GM18511 (cell line): ENCODE measurements at regions not wholly inside any gene's neighbourhood (a gene's known extent, or its start where the extent isn't known, plus 50 kb on each side); places are given as distances from the start of the nearest gene placed in this dataset.
A peak's percentile ranks its signal among the peaks of the same experiment; 100 is the strongest.

Experiments
- ATAC-seq: cut with Tn5 transposase; IDR thresholded peaks from one replicate; pipeline ENCODE4 v1.9.1; 2021; ENCODE audit warnings: mild to moderate bottlenecking, moderate library complexity; ENCODE audit not compliant: unreplicated experiment

GRCh38 chr2:226227341-226227740 lies 572.3 kb downstream of the IRS1 start:
- ATAC-seq = no peak

DNA sequence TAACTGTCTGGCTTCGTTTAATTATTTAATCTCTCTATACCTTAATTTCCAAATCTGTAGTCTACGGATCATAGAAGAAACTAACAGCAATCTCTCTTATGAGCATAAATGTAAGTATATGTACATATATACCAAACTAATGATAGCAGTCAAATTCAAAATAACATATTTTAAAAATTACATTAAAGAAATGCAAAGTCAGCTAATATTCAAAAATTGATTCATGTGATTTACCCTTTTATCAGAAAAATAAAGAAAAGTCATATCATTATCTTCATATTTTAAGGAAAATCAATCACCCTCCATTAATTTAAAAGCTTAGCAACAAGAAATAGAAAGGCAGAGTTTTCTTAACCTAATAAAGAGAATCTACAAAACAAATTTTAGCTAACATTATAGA lies 575.9 kb downstream of the IRS1 start:
- no peak for ATAC-seq

- ATAC-seq = no peak
Observed at GRCh38 chr2:226220511-226220910, 579.1 kb downstream of the IRS1 start.

DNA sequence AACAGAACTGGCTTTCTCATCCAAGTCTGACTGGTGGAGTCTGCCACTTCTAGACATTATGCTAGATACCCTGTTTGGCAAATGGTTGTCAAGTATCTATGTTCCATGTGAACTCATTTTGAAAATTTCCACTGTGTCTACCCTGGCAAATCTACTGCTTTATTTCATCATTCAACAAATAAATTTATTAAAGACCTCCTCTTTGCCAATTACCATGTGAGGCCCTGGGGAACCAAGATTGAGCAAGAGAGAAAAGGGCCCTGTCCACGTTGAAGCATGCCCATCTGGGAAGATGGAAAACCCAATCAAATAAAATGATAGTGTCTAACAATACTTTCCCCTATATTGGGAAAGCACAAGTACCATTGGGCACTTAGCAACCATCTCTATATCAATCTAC lies 582.4 kb downstream of the IRS1 start:
- ATAC-seq = no peak

- no peak for ATAC-seq
Observed at GRCh38 chr2:226216575-226216974, 583.0 kb downstream of the IRS1 start.

DNA sequence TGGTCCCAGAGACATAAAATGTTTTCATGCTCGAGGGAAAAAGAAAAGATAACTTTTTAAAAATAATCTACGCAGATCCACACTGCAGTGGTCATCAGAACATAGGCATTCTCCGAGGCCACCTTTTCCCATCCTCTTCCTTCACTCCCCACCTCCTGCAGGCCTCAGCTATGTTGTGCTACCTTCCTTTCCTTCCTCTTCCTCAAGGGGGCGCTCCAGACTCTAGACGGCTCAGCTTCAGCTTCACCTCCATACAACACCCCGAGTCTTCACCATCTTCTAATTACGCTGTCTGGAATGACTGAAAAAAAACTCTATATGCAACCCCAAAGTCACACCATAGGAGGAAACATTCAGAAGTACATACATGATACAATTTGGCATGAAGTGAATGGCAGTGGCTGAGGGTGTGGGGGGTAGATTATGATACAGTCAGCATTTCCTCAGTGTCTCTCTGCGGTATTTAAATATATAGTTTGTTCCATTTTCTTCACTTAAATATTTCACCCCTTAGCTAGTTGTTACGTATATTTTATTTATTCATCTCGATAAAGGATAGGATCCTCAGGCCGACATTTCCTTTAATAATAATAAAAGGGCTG lies 583.6 kb downstream of the IRS1 start:
- ATAC-seq = peak; percentile 98

DNA sequence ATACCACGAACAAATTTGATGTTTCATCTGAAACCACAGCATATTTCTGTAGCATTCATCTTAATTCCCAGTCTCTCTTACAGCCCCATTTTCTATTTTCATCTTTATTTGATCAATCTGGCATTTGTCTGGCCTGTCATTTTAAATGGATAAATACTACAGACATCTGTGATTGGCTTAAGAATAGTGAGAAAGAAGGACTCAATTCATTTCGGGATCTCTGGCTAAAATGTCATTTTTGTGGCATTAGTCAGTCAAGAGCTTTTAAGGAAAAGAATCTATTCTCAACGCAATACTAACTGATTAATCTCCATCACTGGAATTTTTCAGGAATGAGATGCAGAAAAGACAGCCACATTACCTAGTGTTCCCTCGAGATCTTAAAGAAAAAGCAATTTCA lies 585.9 kb downstream of the IRS1 start:
- ATAC-seq = no peak

DNA sequence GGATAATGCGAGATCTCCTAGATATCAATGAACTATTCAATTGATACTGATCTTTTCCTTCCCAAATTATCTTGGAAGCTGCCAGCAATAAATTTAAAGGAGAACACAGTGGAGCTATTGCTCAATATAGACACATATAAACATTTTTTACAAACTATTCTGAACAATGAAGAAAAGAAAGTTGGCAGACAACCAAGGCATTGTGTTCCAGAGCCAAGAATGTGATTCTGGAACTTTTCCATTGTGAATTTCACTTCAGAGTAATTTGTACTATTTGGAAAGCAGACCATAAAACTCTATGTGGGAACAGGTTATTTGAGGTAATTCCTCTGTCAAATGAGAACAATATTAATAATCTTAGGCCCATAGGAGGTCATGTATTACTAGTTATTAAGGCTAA lies 588.2 kb downstream of the IRS1 start:
- ATAC-seq = no peak

- no peak for ATAC-seq
Observed at GRCh38 chr2:226208726-226209125, 590.9 kb downstream of the IRS1 start.

DNA sequence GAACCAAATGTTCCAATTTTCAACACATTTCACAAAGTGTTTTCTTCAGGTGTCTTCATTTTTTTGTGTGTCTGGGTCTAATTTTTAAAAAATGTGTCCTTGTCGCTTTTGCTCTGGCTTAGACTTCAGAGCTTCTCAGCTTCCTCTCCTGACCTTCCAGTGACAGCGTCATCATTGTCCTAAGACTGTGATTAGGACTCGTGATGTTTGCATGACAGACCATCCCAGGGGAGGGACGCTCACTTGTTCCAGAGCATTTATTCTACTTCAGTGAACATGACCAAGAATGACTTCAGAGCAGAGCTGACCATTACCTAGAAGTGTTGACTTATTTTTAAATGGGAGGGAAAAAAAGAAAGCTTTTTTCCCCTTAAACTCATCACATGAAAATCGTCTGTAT lies 591.9 kb downstream of the IRS1 start:
- ATAC-seq = no peak

GRCh38 chr2:226199555-226199954 lies 600.1 kb downstream of the IRS1 start:
- no peak for ATAC-seq

DNA sequence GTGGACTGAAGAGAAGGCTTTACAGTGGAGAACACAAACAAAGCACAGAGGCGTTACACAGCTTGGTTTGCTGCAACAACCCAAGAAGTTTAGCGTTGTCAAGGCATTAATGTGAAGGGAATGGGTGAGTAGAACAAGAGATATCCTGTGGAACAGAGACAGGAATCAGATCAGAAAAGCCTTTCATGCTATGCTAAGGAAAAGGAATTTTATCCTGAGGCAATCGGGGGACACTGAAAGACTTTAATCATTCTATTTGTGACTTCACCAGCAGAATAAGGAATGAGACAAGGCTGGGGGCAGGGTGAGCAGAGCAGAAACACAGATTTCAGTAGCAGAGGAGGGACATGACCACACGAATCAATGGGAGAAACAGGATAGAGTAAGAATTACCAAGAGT lies 600.7 kb downstream of the IRS1 start:
- no peak for ATAC-seq

GRCh38 chr2:226190479-226191252 lies 609.0 kb downstream of the IRS1 start:
- ATAC-seq = no peak

DNA sequence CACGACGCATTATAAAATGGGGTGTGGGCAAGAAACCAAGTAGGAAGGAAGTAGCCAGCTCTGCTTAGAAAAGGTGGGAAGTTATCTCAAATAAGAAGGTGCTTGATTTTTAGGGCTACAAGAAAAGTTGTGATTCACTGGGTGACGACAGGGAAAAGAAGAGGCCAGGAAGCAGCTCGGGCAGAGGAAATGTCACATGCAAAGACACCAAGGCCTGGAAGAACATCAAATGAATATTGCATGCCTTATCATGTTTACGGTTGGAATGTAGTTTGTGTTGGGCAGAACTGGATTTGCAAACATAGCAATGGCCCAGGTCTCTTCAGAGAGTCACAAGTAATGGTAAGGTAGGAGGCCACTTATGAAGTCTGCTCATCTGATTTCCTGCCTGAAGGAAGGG lies 610.6 kb downstream of the IRS1 start:
- ATAC-seq = no peak

GRCh38 chr2:226187616-226188015 lies 612.0 kb downstream of the IRS1 start:
- no peak for ATAC-seq

DNA sequence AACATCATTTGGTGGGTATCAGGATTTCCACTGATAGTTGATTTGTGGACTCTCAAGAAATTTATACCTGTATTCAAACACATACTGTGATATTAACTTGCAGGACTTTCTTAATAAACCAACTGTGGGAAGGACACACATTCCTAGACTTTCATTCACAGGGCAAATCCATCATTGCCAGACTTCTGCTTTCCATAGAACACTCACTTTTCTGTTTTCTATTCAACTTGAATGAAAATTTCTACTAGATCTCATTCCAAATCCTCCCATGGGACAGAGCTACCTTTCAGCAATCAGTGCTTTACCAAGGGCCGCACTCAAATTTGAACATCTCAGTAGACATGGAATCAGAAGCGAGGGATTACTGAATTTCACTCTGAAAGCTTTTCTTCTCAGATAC lies 612.5 kb downstream of the IRS1 start:
- no peak for ATAC-seq

GRCh38 chr2:226185616-226186211 lies 613.9 kb downstream of the IRS1 start:
- ATAC-seq = no peak

GRCh38 chr2:226184940-226185615 lies 614.5 kb downstream of the IRS1 start:
- no peak for ATAC-seq

GRCh38 chr2:226184540-226184939 lies 615.1 kb downstream of the IRS1 start:
- no peak for ATAC-seq

DNA sequence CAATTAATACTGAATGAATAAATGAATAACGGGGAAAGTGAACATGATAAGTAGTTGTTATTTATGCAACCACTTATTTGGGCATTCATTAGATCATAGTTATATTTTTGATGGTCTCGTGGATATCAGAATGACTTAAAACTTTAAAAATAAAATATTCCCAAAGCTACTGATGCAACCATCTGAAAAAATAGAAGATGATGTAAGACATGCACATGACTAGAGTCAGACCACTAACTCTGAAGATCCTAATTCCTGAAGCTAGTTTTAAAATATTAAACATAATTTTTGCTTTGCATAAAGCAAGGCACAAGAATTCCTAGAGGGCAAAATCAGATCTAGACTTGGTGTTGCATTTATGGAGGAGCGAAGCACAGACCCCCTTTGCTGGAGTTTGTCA lies 616.1 kb downstream of the IRS1 start:
- no peak for ATAC-seq

DNA sequence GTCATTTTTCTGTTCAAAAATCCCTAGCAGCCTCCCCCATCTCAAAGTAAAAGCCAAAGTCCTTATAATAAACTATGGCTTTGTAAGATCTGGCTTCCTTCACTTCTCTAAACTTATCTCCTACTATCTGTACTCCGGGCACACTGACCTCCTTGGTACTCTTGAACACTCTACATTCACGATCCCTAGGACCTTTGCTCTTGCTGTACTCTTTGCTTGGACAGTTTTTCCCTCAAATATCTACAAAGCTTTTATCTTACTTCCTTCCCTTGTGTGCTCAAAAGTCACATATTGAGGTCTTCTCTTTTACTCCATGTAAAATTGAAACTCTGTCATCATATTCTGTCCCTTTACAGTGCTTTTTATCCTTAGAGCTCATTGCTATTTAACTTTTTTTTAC lies 616.6 kb downstream of the IRS1 start:
- ATAC-seq = no peak

GRCh38 chr2:226181909-226182308 lies 617.7 kb downstream of the IRS1 start:
- no peak for ATAC-seq
